Suppressor macrophage treated with lipopolysaccharide for 4 hours (primary cell): ENCODE measurements at regions not wholly inside any gene's neighbourhood (a gene's known extent, or its start where the extent isn't known, plus 50 kb on each side); places are given as distances from the start of the nearest gene placed in this dataset.
A peak's percentile ranks its signal among the peaks of the same experiment; 100 is the strongest.
"Not testable (repeated sequence)": the region's sequence is repeated elsewhere in the genome, so short reads cannot be mapped to it uniquely, and the experiment has no call there.

ENCODE experiments used
- DNase-seq: peaks from one replicate; pipeline ENCODE4 v3.0.0-alpha.2; 2020

DNA sequence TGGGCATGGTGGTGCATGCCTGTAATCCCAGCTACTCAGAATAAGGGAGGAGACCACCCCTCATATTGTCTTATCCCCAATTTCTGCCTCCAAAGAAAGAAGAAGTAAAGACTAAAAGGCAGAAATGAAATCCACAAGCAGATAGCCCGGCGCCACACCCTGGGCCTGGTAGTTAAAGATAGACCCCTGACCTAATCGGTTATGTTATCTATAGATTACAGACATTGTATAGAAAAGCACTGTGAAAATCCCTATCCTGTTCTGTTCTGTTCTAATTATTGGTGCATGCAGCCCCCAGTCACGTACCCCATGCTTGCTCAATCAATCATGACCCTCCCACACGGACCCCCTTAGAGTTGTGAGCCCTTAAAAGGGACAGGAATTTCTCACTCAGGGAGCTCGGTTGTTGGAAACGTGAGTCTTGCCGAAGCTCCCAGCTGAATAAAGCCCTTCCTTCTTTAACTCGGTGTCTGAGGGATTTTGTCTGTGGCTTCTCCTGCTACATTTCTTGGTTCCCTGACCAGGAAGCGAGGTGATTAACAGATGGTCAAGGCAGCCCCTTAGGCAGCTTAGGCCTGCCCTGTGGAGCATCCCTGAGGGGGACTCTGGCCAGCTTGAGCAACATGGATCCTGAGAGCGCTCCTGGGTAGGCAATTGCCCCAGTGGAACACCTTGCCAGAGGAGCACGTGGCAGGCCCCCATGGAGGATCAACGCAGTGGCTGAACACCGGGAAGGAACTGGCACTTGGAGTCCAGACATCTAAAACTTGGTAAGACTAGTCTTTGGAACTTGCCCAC lies 188.7 kb upstream of the NDUFV2 start:
- not testable (repeated sequence) for DNase-seq

DNA sequence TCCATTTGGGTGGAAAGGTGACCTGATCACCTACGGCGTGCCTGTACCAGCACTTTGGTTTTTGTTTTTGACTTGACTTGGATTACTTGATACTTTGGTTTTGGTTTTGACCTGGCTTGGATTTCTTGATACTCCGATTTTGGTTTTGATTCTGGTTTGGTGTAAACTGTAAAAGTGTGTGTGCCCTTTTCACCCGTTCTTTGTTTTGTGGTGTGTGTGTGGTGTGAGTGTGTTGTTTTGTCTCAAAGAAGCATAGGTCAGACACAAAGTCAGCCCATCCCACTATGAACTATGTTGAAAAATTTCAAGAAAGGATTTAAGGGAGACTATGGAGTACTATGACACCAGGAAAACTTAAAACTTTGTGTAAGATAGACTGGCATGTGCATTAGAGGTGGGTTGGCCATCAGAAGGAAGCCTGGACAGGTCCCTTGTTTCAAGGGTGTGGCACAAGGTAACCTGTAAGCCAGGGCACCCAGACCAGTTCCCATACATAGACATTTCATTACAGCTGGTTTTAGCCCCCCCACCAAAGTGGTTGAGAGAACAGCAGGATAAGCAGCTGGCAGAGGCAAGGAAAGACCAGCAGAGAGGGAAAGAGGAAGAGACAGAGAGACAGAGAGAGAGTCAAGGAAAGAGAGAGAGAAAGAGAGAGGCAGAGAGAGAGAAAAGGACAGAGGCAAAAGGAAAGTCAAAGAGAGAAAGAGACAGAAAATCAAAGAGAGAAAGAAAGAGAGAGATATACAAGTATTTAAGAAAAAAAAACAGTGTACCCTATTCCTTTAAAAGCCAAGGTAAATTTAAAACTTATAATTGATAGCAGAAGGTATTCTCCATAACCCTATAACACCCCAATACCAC lies 187.9 kb upstream of the NDUFV2 start:
- not testable (repeated sequence) for DNase-seq

DNA sequence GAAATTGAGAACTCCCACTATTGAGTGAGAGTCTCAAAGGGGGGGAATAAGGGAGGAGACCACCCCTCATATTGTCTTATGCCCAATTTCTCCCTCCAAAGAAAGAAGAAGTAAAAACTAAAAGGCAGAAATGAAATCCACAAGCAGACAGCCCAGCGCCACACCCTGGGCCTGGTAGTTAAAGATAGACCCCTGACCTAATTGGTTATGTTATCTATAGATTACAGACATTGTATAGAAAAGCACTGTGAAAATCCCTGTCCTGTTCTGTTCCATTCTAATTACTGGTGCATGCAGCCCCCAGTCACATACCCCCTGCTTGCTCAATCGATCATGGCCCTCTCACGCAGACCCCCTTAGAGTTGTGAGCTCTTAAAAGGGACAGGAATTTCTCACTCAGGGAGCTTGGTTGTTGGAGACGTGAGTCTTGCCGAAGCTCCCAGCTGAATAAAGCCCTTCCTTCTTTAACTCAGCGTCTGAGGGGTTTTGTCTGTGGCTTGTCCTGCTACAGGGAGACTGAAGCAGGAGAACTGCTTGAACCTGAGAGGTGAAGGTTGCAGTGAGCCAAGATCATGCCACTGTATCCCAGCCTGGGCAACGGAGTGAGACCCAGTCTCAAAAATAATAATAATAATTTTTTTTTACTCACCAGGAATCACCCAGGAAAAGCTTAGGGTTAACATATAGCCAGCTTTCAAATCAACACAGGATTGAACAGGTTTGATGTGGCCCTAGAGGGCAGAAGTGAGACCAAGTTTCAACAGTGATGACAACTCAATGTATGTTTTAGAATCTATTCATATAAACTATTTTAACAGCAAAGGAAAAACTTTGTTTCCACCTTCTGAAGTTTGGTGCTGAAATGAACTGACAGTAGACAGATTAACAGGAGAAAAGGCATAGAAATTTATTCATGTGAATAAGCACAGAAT lies 181.4 kb upstream of the NDUFV2 start:
- DNase-seq, result not testable (repeated sequence)

DNA sequence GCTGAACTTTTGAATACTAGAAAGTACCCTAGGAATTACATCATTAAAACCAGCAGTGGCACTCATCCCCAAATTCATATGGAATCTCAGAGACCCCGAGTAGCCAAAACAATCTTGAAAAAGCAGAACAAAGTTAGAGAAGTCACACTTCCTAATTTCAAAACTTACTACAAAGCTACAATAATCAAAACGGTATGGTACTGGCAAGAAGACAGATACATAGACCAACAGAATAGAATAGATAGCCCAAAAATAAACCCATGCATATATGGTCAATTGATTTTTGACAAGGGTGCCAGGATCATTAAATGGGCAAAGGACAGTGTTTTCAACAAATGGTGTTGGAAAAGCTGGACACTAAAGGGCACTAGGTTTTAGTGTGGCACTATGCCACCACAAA lies 176.0 kb upstream of the NDUFV2 start:
- no peak for DNase-seq

DNA sequence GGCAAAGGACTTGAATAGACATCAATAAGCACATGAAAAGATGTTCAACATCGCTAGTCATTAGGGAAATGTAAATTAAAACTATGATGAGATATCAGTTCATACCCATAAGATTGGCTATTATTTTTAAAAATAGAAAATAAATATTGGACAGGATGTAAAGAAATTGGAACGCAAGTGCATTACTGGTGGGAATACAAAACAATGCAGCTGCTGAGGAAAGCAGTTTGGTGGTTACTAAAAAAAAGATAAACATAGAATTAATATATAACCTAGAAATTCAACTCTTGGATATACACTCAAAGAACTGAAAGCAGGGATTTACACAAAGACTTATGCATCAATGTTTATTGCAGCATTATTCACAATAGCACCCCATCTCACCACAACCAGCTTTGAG lies 174.5 kb upstream of the NDUFV2 start:
- DNase-seq, result no peak

DNA sequence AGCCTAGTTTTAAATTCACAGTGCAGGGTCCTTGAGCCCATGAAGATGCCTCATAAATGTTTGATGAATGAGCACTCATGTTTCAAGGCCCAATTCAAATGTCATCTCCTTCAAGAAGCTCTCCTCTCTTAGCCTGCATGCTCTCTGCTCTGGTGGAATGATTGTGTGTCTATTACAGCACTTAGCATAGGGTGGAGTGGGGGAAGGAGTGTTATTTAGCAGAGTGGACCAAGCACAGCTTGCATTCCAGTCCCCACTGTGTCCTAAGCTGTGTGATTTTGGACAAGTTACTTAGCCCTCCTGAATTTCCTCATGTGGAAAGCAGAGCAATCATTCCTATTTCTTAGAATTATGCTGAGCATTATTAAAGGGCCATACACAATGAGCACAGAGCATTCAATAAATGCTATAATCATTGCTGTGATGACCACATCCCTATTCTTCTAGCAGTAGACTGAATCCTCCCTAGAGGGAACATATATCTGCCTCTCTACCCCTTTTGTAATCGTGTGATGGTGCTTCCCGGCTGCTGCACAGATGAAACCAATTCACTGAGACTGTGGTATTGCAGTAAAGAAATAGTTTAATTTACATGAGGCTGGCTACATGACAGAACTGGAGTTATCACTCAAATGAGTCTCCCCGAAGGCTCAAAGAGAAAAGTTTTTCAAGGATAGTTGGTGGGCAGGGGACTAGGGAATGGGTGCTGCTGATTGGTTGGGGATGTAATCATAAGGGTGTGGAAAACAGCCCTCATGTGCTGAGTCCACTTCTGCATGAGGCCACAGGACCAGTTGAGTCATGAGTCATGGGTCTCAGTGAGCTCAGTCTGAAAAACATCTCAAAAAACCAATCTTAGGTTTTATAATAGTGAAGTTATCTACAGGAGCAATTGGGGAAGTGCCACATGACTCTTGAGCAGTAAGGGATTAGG lies 173.4 kb upstream of the NDUFV2 start:
- DNase-seq, result peak; percentile 26

DNA sequence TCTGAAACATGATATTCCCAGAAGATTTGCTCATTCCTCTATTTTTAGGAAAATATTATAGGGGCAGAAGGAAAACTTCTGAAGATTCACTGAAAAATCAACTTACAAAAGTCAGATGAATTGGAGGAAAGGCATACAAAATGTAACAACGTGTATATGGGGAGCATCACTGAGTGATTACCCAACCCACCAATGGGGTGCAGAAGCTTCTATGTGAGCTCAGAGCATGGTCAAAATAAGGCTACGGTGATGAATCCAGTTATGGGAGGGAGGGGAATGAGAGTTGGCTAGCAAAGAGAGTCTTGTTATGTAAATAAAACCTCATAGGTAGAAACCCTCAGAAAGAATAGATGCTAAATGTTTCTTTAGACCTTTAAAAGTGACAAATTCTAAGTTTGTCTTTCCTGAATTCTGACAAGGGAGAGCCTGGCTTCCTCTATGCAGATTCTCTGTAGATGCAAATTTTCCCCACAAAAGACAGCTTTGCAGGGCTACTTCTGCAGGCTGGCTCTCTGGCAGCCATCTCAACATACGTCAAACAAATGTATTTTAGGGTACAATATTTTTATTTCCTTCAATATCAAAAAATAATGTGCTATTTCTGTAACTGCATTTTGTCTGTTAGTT lies 171.4 kb upstream of the NDUFV2 start:
- no peak for DNase-seq

DNA sequence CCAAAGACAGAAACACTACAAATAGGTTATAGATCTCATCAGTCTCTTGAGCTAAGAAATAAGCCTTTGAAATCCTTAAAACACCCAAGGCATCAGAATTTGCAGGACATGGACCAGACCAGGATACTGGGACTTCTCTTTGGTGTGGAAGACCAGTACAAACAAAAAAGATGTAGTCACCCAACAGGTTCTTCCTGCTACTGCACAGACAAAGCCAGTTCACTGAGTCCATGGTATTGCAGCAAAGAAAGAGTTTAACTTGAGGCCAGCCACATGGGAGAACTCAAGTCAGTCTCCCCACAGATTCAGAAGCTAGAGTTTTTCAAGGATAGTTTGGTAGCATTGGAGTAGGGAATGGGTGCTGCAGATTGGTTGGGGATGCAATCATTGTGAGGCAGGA lies 169.6 kb upstream of the NDUFV2 start:
- no peak for DNase-seq

DNA sequence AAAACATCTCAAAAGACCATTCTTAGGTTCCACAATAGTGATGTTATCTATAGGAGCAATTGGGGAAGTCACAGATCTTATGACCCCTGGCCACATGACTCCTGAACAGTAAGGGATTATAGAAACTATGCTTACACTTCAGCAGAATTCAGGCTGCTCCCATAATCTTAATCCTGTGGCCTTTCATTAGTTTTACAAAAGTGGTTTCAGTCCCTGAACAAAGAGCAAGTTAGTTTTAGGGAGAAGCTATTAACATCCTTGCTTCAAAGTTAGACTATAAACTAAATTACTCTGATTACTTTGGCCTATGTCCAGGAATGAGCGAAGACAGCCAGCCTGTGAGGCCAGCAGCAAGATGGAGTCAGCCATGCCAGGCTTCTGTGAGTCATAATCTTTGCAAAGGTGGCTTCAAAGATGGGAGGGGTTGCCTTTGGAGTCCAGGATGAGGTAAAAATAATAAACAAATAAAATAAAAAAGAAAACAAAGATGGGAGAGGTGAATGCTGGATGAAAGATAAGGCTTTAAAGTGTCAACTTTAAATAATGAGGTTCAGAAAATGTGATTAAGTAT lies 168.7 kb upstream of the NDUFV2 start:
- DNase-seq, result no peak

DNA sequence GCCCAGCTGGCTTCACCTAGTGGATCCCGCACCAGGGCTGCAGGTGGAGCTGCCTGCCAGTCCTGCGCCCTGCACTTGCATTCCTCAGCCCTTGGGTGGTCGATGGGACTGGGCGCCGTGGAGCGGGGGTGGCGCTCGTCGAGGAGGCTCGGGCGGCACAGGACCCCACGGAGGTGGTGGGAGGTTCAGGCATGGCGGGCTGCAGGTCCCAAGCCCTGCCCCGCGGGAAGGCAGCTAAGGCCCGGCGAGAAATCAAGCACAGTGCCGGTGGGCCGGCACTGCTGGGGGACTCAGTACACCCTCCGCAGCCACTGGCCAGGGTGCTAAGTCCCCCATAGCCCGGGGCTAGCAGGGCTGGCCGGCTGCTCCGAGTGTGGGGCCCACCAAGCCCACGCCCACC lies 167.2 kb upstream of the NDUFV2 start:
- DNase-seq, result not testable (repeated sequence)

DNA sequence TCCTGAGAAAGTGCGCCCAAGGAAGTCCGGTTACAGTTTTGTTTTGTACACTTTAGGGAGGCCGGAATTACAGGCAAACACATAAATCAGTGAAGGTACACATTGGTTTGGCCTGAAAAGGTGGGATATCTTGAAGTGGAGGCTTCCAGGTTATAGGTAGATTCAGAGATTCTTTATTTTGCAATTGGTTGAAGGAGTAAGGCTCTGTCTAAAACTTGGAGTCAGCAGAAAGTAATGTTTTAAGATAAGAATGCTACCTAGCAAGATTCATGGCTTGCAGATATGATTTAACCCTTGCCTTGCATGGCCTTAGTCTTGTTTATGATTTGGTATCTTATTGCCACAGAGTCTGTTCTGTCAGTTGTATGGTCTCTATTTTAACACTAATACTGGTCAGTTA lies 165.9 kb upstream of the NDUFV2 start:
- DNase-seq, result no peak

DNA sequence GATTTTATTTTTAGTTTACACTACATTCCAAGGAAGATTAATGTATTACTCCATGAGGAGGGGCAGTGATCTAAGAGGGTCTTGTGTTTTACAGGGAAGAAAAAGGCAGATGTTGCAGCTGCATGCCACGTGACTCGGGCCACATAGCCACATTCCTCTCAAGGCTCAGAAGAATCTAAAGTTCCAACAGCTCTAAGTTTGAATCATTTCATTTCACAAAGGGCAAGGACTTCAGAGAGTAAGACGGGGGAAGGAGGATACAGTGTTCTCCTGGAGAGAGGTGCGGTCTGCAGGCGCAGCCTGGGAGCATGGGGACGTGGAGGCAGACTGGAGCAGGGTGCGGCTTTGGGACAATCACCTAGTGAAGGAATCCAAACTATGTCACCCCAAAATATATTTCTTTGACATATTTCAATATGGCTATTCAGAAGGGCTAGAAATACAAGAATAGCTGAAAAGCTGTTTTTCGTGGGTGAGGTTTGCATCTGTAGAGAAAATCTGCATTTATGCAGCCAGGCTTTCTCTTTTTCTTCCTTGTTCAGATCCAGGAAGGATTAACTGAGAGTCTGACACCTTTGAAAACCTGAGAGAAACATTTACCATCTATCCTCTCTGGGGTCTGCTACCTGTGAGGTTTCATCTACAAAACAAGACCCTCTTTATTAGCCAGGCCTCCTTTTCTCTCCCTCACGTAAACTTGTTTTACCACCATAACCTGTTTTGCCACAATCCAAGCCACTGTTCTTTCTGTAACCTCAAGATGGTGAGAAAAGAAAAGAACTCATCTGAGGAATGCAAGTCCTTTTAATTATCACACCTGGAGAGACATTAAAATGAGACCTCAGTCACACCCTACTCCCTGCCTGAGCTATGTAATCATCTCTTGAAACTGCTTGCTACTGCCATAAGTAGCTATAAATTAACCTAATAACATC lies 165.1 kb upstream of the NDUFV2 start:
- DNase-seq, result no peak

DNA sequence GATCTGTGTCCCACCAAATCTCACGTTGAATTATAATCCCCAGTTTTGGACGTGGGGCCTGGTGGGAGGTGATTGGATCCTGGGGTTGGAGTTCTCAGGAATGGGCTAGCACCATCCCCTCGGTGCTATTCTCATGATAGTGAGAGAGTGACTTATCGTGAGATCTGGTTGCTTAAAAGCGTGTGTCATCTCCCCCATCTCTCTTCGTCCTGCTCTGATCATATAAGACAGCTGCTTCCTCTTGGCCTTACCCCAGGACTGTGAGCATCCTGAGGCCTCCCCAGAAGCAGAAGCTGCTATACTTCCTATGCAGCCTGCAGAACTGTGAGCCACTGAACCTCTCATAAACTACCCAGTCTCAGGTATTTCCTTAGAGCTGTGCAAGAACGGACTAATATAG lies 163.7 kb upstream of the NDUFV2 start:
- DNase-seq, result peak; percentile 28

DNA sequence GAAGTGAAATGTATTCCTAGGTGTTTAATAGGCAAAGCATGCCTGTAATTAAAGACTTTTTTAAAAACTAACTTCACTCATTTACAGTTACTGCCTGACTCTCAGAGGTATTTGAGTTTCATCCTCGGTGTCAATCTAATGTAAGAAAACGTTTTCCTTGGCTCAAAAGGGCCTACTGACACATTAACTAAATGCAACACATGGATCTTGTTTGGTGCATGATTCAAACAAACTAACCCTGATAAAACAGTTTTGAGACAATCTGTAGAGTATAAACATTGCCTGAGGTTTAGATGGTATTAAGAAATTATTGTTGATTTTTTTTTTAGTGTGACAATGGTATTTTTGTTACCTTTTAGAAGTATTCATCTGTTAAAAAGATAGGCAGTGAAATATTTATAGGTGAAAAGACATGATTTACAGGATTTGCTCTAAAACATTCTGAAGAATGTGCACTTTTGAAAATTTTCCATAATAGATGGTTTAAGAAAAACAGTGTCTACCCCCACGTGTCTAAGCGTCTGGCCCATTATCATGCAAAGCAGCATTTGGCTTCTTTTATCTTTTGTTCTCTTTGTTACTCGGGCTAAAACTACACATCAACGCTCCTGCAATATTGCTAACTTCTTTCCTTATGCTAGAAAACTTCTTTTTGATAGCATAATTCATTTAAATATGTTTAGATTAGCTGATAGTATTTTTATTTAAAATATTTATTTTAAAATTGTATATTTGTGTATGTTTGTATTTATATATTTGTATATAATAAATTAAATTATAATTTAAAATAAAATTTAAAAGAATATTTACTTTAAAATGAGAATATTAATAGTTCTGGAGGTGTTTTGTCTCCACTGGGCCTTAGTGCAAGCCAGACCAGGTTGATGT lies 160.2 kb upstream of the NDUFV2 start:
- DNase-seq, result no peak

DNA sequence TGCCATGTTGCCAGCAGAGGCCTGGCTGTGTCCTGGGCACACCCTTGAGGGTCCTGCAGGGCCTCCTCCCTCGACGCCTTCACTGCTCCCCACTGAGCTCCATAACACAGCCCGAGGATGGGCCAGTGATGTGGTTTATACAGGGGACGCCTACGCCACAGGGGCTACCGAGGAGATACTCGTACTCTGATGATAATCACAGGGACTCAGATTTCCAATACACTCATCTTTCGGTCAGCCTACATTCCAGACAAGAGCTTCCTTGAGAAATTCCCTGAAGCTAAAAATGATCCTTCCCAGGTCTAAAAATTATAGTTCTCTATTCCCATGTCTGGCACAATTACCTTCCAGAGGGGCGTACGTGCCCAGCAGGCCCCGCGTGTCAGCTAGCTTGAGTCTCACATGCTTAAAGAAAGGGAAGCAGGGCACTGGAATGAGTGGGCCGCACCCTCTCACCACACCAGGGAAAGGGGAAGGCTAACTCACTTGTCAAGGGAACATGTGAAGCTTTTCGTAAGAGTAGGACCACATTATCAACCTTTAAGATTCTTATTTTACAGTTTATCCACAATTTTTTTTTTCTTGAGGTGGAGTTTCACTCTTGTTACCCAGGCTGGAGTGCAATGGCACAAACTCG lies 159.5 kb upstream of the NDUFV2 start:
- DNase-seq, result peak; percentile 63

DNA sequence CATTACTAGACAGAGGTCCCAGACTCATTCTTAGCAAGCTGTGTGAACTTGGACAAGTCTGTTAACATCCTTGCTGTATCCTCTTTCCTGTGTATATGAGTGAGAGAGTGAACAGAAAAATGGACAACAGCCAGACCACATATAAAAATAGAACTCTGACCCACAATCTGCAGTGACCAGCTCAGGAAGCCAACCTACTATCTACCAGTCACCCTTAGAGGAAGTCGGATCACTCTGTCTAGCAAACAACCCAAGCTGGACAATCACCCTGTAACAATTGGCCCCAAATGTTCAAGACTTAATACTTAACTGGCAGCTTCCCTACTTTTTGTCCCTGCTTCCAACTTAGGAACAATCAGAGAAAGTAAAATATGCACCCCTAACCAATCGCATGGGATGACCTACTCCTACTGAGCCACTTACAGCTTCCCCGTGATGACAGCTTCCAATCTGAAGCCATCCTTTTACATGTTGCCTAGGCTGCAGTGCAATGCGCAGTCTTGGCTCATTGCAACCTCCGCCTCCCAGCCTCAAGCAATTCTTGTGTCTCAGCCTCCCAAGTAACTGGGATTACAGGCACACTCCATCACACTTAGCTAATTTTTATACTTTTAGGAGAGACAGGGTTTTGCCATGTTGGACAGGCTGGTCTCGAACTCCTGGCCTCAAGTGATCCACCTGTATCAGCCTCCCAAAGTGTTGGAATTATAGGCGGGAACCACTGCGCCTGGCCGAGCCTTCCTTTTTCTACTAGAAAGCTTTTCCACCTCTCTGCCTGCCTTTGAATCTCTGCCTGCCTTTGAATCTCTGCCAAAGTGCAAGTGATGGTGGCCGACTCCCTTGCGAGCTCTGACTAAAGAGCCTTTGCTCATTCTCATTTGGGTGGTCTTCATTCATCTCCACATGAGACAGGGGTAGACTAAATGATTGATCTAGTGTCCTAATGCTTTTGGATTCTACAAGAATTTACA lies 158.3 kb upstream of the NDUFV2 start:
- DNase-seq, result peak; percentile 39

DNA sequence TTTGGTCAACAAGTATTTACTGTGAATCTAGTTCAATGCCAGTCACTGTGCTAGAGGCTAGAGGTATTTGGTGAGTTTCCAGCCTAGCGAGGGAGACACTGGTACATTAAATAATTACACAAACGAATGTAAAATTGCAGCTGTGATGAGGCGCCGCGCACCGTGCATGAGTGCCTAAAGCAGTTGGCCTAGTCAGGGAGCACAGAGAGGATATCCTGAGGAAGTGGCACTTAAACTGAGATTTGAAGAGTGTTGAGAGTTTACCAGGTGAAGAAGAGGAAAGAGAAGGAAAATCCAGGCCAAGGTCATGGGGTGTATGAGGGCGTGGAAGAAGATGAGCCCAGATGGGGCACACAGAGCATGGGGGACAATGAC lies 157.6 kb upstream of the NDUFV2 start:
- no peak for DNase-seq
